ENCODE measurements at regions not wholly inside any gene's neighbourhood (a gene's known extent, or its start where the extent isn't known, plus 50 kb on each side); places are given as distances from the start of the nearest gene placed in this dataset.

- Histone ChIP-seq H3K27ac (ENCODE audit: low read length) (no peak overlapping the region), H3K36me3 (ENCODE audit: control insufficient read depth in 1 of 2, insufficient read depth in 2 of 2, low read length in 2 of 2) (no peaks in the 10 kb centered on the region), H3K4me1 (ENCODE audit: control insufficient read depth in 1 of 2, insufficient read depth in 2 of 2, low read length in 2 of 2) (no peaks in the 10 kb centered on the region), H3K9me3 (ENCODE audit: control insufficient read depth in 1 of 2, low read length in 2 of 2) (no peaks in the 10 kb centered on the region), H3K27me3 (ENCODE audit: low read depth, low read length) (no peaks in the 10 kb centered on the region), H3K4me3 (ENCODE audit: low read depth in 1 of 2, low read length in 2 of 2) (no peak overlapping the region)
Observed at GRCh38 chr6:145319605-145320004, 415.7 kb downstream of the EPM2A start.

DNA sequence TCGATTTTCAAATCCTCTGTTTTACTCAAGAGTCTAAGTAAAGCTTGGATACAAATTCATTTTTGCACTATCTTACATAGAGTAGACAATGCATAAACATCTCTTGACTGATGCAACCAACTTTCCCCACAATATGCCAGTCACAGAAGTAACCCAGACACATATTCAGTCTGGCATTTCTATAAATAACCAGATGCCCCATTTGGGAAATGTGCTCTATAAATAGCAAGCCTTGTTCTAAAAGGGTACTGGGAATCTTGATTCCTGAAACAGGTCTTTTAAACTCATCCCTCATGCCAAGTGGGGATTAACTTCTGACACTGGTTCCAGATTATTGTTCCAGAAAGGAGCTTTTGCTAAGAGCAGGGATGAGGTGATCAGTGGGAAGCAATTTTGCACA, 411.7 kb downstream of the EPM2A start:
- Histone ChIP-seq H3K27ac (ENCODE audit: low read length) (no peak overlapping the region), H3K27me3 (ENCODE audit: low read depth, low read length) (no peaks in the 10 kb centered on the region), H3K9me3 (ENCODE audit: control insufficient read depth in 1 of 2, low read length in 2 of 2) (no peaks in the 10 kb centered on the region), H3K4me3 (ENCODE audit: low read depth in 1 of 2, low read length in 2 of 2) (no peak overlapping the region), H3K36me3 (ENCODE audit: control insufficient read depth in 1 of 2, insufficient read depth in 2 of 2, low read length in 2 of 2) (no peaks in the 10 kb centered on the region), H3K4me1 (ENCODE audit: control insufficient read depth in 1 of 2, insufficient read depth in 2 of 2, low read length in 2 of 2) (no peaks in the 10 kb centered on the region)

DNA sequence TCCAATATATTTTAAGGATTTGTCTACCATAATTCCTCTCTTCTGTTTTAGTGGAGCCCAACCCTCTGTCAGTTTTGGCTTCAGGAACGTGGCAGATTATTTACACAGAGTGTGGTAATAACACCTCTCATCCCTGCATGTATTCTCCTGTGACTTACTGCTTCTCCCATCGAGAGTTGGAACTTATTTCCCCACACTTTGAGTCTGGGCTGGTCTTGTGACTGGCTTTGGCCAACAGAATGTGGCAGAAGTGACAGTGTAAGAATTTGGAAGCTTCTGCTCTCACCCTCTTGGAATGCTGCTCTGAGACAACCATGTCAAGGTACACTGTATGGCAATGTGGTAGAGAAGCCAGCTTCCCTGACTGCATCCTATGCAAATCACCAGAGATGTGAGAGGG, 407.7 kb downstream of the EPM2A start:
- H3K27me3 ChIP-seq (ENCODE audit: low read depth, low read length) = no peaks in the 10 kb centered on the region
- H3K36me3 ChIP-seq (ENCODE audit: control insufficient read depth in 1 of 2, insufficient read depth in 2 of 2, low read length in 2 of 2) = no peaks in the 10 kb centered on the region
- no peak overlapping the region for H3K27ac ChIP-seq (ENCODE audit: low read length)
- peaks cover 0 to 9% of the 10 kb centered on the region in 2 donors for H3K4me1 ChIP-seq (ENCODE audit: control insufficient read depth in 1 of 2, insufficient read depth in 2 of 2, low read length in 2 of 2)
- no peak overlapping the region for H3K4me3 ChIP-seq (ENCODE audit: low read depth in 1 of 2, low read length in 2 of 2)
- no peaks in the 10 kb centered on the region for H3K9me3 ChIP-seq (ENCODE audit: control insufficient read depth in 1 of 2, low read length in 2 of 2)

- H3K4me3 ChIP-seq (ENCODE audit: low read depth in 1 of 2, low read length in 2 of 2) = no peak overlapping the region
- H3K36me3 ChIP-seq (ENCODE audit: control insufficient read depth in 1 of 2, insufficient read depth in 2 of 2, low read length in 2 of 2) = no peaks in the 10 kb centered on the region
- H3K4me1 ChIP-seq (ENCODE audit: control insufficient read depth in 1 of 2, insufficient read depth in 2 of 2, low read length in 2 of 2) = peaks cover 0 to 9% of the 10 kb centered on the region in 2 donors
- H3K27ac ChIP-seq (ENCODE audit: low read length) = no peak overlapping the region
- no peaks in the 10 kb centered on the region for H3K27me3 ChIP-seq (ENCODE audit: low read depth, low read length)
- H3K9me3 ChIP-seq (ENCODE audit: control insufficient read depth in 1 of 2, low read length in 2 of 2) = no peaks in the 10 kb centered on the region
Observed at GRCh38 chr6:145329257-145329656, 406.1 kb downstream of the EPM2A start.

DNA sequence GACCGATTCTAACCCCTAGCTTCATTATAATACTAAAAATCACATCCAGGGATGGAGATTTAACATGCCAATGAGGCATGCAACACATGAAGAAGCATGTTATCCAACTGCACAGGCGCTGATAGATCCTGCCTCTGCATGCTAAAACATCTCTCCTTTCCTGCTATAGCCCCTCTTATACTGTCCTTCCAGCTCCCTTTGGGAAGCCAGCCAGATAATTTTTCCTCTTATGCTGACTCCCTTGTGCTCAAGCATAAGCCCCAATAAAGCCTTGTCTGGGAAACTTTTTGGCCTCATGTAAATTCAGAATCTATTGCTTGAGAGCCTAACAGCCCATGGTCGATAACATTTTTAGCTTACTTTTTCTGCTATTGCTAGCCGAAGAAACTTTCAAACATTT, 404.3 kb downstream of the EPM2A start:
- Histone ChIP-seq H3K4me3 (ENCODE audit: low read depth in 1 of 2, low read length in 2 of 2) (no peak overlapping the region), H3K36me3 (ENCODE audit: control insufficient read depth in 1 of 2, insufficient read depth in 2 of 2, low read length in 2 of 2) (no peaks in the 10 kb centered on the region), H3K9me3 (ENCODE audit: control insufficient read depth in 1 of 2, low read length in 2 of 2) (no peaks in the 10 kb centered on the region), H3K4me1 (ENCODE audit: control insufficient read depth in 1 of 2, insufficient read depth in 2 of 2, low read length in 2 of 2) (peaks cover 0 to 9% of the 10 kb centered on the region in 2 donors), H3K27me3 (ENCODE audit: low read depth, low read length) (no peaks in the 10 kb centered on the region), H3K27ac (ENCODE audit: low read length) (no peak overlapping the region)

- no peaks in the 10 kb centered on the region for H3K9me3 ChIP-seq (ENCODE audit: control insufficient read depth in 1 of 2, low read length in 2 of 2)
- no peak overlapping the region for H3K4me3 ChIP-seq (ENCODE audit: low read depth in 1 of 2, low read length in 2 of 2)
- no peaks in the 10 kb centered on the region for H3K36me3 ChIP-seq (ENCODE audit: control insufficient read depth in 1 of 2, insufficient read depth in 2 of 2, low read length in 2 of 2)
- H3K27ac ChIP-seq (ENCODE audit: low read length) = no peak overlapping the region
- no peaks in the 10 kb centered on the region for H3K27me3 ChIP-seq (ENCODE audit: low read depth, low read length)
- H3K4me1 ChIP-seq (ENCODE audit: control insufficient read depth in 1 of 2, insufficient read depth in 2 of 2, low read length in 2 of 2) = peaks cover 0 to 9% of the 10 kb centered on the region in 2 donors
Observed at GRCh38 chr6:145332011-145332410, 403.3 kb downstream of the EPM2A start.

DNA sequence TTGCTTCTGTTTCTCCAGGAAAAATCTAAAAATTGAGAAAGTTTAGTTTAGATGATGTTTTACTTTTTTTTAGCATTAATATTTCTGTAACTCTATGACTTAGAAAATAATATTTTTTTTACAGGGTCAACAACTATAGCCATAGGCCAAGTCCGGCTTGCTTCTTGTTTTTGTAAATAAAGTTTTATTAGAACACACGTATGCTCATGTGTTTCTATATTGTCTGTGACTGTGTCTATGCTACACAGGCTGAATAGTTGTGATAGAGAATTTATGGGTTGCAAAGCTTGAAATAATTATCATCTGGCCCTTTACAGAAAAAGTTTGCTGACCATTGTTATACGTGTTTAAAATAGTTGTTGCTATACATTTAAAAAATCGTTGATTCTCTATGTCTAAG, 399.2 kb downstream of the EPM2A start:
- Histone ChIP-seq H3K27ac (ENCODE audit: low read length) (no peak overlapping the region), H3K36me3 (ENCODE audit: control insufficient read depth in 1 of 2, insufficient read depth in 2 of 2, low read length in 2 of 2) (no peaks in the 10 kb centered on the region), H3K9me3 (ENCODE audit: control insufficient read depth in 1 of 2, low read length in 2 of 2) (no peaks in the 10 kb centered on the region), H3K27me3 (ENCODE audit: low read depth, low read length) (no peaks in the 10 kb centered on the region), H3K4me3 (ENCODE audit: low read depth in 1 of 2, low read length in 2 of 2) (no peak overlapping the region), H3K4me1 (ENCODE audit: control insufficient read depth in 1 of 2, insufficient read depth in 2 of 2, low read length in 2 of 2) (no peaks in the 10 kb centered on the region)

DNA sequence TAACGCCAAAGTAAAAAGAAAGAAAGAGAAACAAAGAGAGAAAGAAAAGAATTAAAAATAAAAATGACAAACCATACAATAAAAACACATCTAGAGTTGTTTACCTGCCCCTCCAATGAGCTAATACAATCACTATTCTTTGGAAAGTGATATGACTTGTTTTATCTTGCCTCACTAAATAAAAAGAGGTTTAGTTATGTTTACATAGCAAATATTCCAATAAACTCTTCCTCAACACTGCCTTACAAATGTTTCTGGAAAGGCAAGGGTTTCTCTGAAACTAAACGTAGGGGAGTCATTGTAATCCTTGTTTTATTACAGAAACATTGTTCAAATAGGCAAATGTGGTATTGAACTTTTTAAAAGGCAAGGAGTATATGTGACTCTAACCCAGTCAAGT, 396.2 kb downstream of the EPM2A start:
- Histone ChIP-seq H3K4me3 (ENCODE audit: low read depth in 1 of 2, low read length in 2 of 2) (no peak overlapping the region), H3K27me3 (ENCODE audit: low read depth, low read length) (no peaks in the 10 kb centered on the region), H3K36me3 (ENCODE audit: control insufficient read depth in 1 of 2, insufficient read depth in 2 of 2, low read length in 2 of 2) (no peaks in the 10 kb centered on the region), H3K27ac (ENCODE audit: low read length) (no peak overlapping the region), H3K4me1 (ENCODE audit: control insufficient read depth in 1 of 2, insufficient read depth in 2 of 2, low read length in 2 of 2) (no peaks in the 10 kb centered on the region), H3K9me3 (ENCODE audit: control insufficient read depth in 1 of 2, low read length in 2 of 2) (no peaks in the 10 kb centered on the region)

GRCh38 chr6:145340256-145340655, 395.1 kb downstream of the EPM2A start:
- H3K27ac ChIP-seq (ENCODE audit: low read length) = no peak overlapping the region
- H3K36me3 ChIP-seq (ENCODE audit: control insufficient read depth in 1 of 2, insufficient read depth in 2 of 2, low read length in 2 of 2) = no peaks in the 10 kb centered on the region
- H3K4me1 ChIP-seq (ENCODE audit: control insufficient read depth in 1 of 2, insufficient read depth in 2 of 2, low read length in 2 of 2) = no peaks in the 10 kb centered on the region
- H3K9me3 ChIP-seq (ENCODE audit: control insufficient read depth in 1 of 2, low read length in 2 of 2) = no peaks in the 10 kb centered on the region
- H3K27me3 ChIP-seq (ENCODE audit: low read depth, low read length) = no peaks in the 10 kb centered on the region
- H3K4me3 ChIP-seq (ENCODE audit: low read depth in 1 of 2, low read length in 2 of 2) = no peak overlapping the region

DNA sequence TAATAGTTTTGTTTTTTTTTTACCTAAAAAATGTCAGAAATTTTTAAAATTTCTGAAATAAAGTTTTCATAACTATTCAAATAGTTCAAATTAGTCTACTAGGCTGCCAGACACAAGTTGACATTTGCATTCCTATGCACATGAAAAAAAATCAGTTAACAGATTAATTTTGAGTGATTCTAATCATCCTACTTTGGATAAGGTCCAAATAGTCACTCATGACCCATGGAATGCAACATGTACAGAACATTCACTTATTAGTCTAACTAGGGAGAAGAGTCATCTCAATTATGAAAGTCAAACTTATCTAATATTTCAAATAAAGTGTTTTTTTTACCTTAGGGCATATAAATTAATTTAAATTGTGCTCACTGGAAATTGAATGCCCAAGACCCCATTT, 390.2 kb downstream of the EPM2A start:
- Histone ChIP-seq H3K4me1 (ENCODE audit: control insufficient read depth in 1 of 2, insufficient read depth in 2 of 2, low read length in 2 of 2) (no peaks in the 10 kb centered on the region), H3K36me3 (ENCODE audit: control insufficient read depth in 1 of 2, insufficient read depth in 2 of 2, low read length in 2 of 2) (no peaks in the 10 kb centered on the region), H3K27me3 (ENCODE audit: low read depth, low read length) (no peaks in the 10 kb centered on the region), H3K9me3 (ENCODE audit: control insufficient read depth in 1 of 2, low read length in 2 of 2) (no peaks in the 10 kb centered on the region), H3K27ac (ENCODE audit: low read length) (no peak overlapping the region), H3K4me3 (ENCODE audit: low read depth in 1 of 2, low read length in 2 of 2) (no peak overlapping the region)

DNA sequence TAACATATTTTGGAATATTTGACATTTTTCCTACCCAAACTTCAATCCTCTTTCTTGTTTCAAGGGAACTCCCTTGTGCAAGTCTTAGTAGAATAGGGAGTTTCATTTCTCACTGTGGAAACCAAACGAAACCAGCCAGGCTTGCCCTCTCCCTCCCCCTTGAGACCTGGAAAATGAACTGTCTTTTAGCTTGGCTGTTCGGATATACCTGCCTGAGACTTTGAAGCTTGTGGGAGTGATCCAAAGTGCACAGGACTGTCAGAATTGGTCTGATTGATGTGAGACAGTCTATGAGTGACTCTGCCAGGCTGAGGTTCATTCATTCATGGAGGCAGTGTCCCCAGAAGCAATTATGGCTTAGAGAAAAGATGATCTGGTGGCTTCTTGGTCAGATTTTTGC, 388.1 kb downstream of the EPM2A start:
- Histone ChIP-seq H3K9me3 (ENCODE audit: control insufficient read depth in 1 of 2, low read length in 2 of 2) (no peaks in the 10 kb centered on the region), H3K27me3 (ENCODE audit: low read depth, low read length) (no peaks in the 10 kb centered on the region), H3K27ac (ENCODE audit: low read length) (no peak overlapping the region)

GRCh38 chr6:145349950-145350510, 385.3 kb downstream of the EPM2A start:
- Histone ChIP-seq H3K27me3 (ENCODE audit: low read depth, low read length) (no peaks in the 10 kb centered on the region), H3K4me3 (ENCODE audit: low read depth in 1 of 2, low read length in 2 of 2) (no peak overlapping the region), H3K9me3 (ENCODE audit: control insufficient read depth in 1 of 2, low read length in 2 of 2) (no peaks in the 10 kb centered on the region), H3K36me3 (ENCODE audit: control insufficient read depth in 1 of 2, insufficient read depth in 2 of 2, low read length in 2 of 2) (no peaks in the 10 kb centered on the region), H3K27ac (ENCODE audit: low read length) (no peak overlapping the region), H3K4me1 (ENCODE audit: control insufficient read depth in 1 of 2, insufficient read depth in 2 of 2, low read length in 2 of 2) (no peaks in the 10 kb centered on the region)

More for the DNA sequence above, 388.1 kb downstream of the EPM2A start:
- no peak overlapping the region for H3K4me3 ChIP-seq (ENCODE audit: low read depth in 1 of 2, low read length in 2 of 2)
- H3K4me1 ChIP-seq (ENCODE audit: control insufficient read depth in 1 of 2, insufficient read depth in 2 of 2, low read length in 2 of 2) = no peaks in the 10 kb centered on the region
- H3K36me3 ChIP-seq (ENCODE audit: control insufficient read depth in 1 of 2, insufficient read depth in 2 of 2, low read length in 2 of 2) = no peaks in the 10 kb centered on the region

All from muscle layer of duodenum (tissue), 2 donors.